Vagina (tissue), 2 donors: ENCODE measurements at regions not wholly inside any gene's neighbourhood (a gene's known extent, or its start where the extent isn't known, plus 50 kb on each side); places are given as distances from the start of the nearest gene placed in this dataset.

Experiments used
- DNase-seq, 2 donors: peaks; one replicate each; pipeline ENCODE4 v3.0.0-alpha.2; 2017; ENCODE audit errors: extremely low spot score in 2 of 2
- H3K27ac ChIP-seq: fragments of 200-600 bp; sonication (generic); one replicate; pipeline ENCODE4 v1.5.1; 2019
- H3K27me3 ChIP-seq: fragments of 200-600 bp; sonication (generic); one replicate; pipeline ENCODE4 v1.5.1; 2019
- H3K36me3 ChIP-seq, 2 donors: fragments of 200-600 bp; sonication (generic); one replicate each; pipeline ENCODE4 v1.5.1; 2017 to 2019
- H3K4me1 ChIP-seq: fragments of 200-600 bp; sonication (generic); one replicate; pipeline ENCODE4 v1.5.1; 2019
- H3K4me3 ChIP-seq, 2 donors: fragments of 200-600 bp; sonication (generic); 1 replicate in 1 of 2; 2 replicates in 1 of 2; pipeline ENCODE4 v1.5.1; 2016 to 2019
- H3K9me3 ChIP-seq: fragments of 200-600 bp; sonication (generic); one replicate; pipeline ENCODE4 v1.5.1; 2019
- POLR2A ChIP-seq, 2 donors: fragments of 450-650 bp; IDR thresholded peaks; one replicate each; pipeline ENCODE4 v1.6.1; 2017; ENCODE audit warnings: antibody characterized with exemption in 2 of 2, mild to moderate bottlenecking in 2 of 2, moderate library complexity in 2 of 2
- POLR2AphosphoS5 ChIP-seq, 2 donors: sonication (generic); formaldehyde crosslinking; IDR thresholded peaks; one replicate each; pipeline ENCODE4 v1.9.0; 2017; ENCODE audit warnings: antibody characterized with exemption in 2 of 2, mild to moderate bottlenecking in 2 of 2, low read depth in 1 of 2; ENCODE audit not compliant: insufficient read depth in 1 of 2
- intact Hi-C: fragments of 100-400 bp; cut with DNase I; formaldehyde crosslinking; loops from one replicate; pipeline ENCODE4 v1.15.1; 2023
- TF ChIP-seq, protein P1 (sequence below), 3 experiments: fragments of 450-650 bp in 2 of 3; fragments of 200-600 bp in 1 of 3; sonication (generic) in 1 of 3; IDR thresholded peaks; one replicate each; pipeline ENCODE4 v1.5.1; 2017 to 2019; ENCODE audit warnings: antibody characterized with exemption in 3 of 3, mild to moderate bottlenecking in 2 of 3, moderate library complexity in 2 of 3

GRCh38 chr3:151999936-152000335, 126.5 kb downstream of the SUCNR1 start:
- no peak for TF ChIP-seq POLR2AphosphoS5 (IDR thresholded peaks at IDR 0.05; ENCODE audit: insufficient read depth in 1 of 2, low read depth in 1 of 2)
- TF ChIP-seq, protein P1, sequence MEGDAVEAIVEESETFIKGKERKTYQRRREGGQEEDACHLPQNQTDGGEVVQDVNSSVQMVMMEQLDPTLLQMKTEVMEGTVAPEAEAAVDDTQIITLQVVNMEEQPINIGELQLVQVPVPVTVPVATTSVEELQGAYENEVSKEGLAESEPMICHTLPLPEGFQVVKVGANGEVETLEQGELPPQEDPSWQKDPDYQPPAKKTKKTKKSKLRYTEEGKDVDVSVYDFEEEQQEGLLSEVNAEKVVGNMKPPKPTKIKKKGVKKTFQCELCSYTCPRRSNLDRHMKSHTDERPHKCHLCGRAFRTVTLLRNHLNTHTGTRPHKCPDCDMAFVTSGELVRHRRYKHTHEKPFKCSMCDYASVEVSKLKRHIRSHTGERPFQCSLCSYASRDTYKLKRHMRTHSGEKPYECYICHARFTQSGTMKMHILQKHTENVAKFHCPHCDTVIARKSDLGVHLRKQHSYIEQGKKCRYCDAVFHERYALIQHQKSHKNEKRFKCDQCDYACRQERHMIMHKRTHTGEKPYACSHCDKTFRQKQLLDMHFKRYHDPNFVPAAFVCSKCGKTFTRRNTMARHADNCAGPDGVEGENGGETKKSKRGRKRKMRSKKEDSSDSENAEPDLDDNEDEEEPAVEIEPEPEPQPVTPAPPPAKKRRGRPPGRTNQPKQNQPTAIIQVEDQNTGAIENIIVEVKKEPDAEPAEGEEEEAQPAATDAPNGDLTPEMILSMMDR (IDR thresholded peaks at IDR 0.05), result no peak
- TF ChIP-seq POLR2A (IDR thresholded peaks at IDR 0.05), result no peak
- no peak for DNase-seq
- no peak overlapping the region for H3K4me3 ChIP-seq
- H3K27me3 ChIP-seq, result no peaks in the 10 kb centered on the region
- H3K27ac ChIP-seq, result no peak overlapping the region
- intact Hi-C loops, result no loop called here
- no peaks in the 10 kb centered on the region for H3K36me3 ChIP-seq
- H3K9me3 ChIP-seq, result no peaks in the 10 kb centered on the region
- no peaks in the 10 kb centered on the region for H3K4me1 ChIP-seq

DNA sequence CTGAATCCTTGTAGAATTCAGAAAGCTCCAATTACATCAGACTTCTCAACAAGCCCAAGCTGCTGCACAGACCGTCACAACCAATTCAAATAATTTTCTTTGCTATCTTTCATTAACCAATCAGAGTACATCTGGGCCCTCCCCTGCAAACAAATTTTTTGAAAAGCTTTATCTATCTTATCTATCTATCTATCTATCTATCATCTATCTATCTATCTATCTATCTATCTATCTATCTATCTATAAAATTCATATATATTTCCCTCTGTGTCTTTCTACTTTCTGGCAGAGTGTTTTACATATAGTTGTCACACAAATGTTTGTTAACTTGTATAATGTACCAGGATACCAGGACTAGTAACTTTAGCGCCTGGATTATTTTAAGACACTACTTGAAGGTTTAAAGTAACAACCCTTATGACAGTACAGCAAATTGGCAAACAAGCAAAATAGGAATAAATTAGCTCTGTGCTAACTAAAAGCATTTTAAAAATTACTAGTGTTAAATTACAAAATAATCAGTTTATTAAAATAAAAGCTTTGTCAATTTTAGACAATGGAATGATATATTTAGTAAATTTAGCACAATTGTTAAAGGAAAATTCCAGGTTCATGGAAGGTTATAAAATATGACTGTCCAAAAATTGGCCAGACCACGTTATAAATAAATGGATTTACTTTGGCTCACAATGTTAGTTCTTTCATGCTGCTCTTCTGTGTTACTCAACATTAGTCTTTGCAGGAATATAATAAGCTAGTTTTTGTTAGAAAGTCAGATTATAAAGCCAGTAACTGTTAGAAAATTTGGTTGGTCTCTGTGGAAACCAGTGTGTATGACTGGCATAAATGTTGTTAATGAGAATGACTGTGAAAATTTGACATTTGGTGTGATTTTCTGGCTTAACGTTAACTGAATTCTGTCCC, 138.6 kb downstream of the SUCNR1 start:
- Histone ChIP-seq H3K4me1 (no peaks in the 10 kb centered on the region), H3K9me3 (no peaks in the 10 kb centered on the region), H3K27me3 (no peaks in the 10 kb centered on the region), H3K27ac (no peak overlapping the region), H3K4me3 (no peak overlapping the region), H3K36me3 (no peaks in the 10 kb centered on the region)
- intact Hi-C loops, result no loop called here
- TF ChIP-seq POLR2A (IDR thresholded peaks at IDR 0.05) (no peak), POLR2AphosphoS5 (IDR thresholded peaks at IDR 0.05; ENCODE audit: insufficient read depth in 1 of 2, low read depth in 1 of 2) (no peak)
- TF ChIP-seq, protein P1 (IDR thresholded peaks at IDR 0.05), result no peak
- DNase-seq, result no peak

DNA sequence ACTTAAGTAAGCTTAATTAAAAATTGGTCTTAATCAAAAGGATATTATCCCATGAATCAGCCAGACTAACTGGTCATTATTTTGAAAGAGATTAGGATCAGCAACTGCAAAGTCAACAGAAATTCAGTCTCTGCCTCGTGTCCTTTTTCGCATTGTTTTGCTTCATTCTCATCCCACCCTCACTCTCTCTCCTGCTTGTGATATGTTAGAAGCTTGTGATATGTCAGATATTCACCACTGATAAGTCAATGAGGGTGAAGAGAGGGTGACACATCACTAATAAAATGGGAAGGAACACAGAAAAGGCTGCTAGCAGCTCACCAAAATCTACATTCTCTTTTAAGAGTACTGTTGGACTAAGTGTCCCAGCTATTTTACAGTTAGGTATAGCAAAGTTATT, 146.1 kb downstream of the SUCNR1 start:
- no peaks in the 10 kb centered on the region for H3K27me3 ChIP-seq

GRCh38 chr3:152021951-152022461, 148.6 kb downstream of the SUCNR1 start:
- Histone ChIP-seq H3K27ac (no peak overlapping the region), H3K9me3 (no peaks in the 10 kb centered on the region), H3K27me3 (no peaks in the 10 kb centered on the region), H3K36me3 (no peaks in the 10 kb centered on the region), H3K4me3 (no peak overlapping the region), H3K4me1 (peaks cover 5% of the 10 kb centered on the region)
- intact Hi-C loops, result no loop called here
- TF ChIP-seq, protein P1 (IDR thresholded peaks at IDR 0.05), result no peak
- TF ChIP-seq POLR2AphosphoS5 (IDR thresholded peaks at IDR 0.05; ENCODE audit: insufficient read depth in 1 of 2, low read depth in 1 of 2), result peak in 1 of 2 donors; percentile 26
- no peak for DNase-seq

More for the DNA sequence above, 146.1 kb downstream of the SUCNR1 start:
- no peak for DNase-seq
- Histone ChIP-seq H3K27ac (no peak overlapping the region), H3K4me3 (no peak overlapping the region), H3K36me3 (no peaks in the 10 kb centered on the region), H3K4me1 (peaks cover 5% of the 10 kb centered on the region), H3K9me3 (no peaks in the 10 kb centered on the region)
- TF ChIP-seq, protein P1 (IDR thresholded peaks at IDR 0.05), result no peak
- TF ChIP-seq POLR2A (IDR thresholded peaks at IDR 0.05) (no peak), POLR2AphosphoS5 (IDR thresholded peaks at IDR 0.05; ENCODE audit: insufficient read depth in 1 of 2, low read depth in 1 of 2) (no peak)
- intact Hi-C loops, result no loop called here

DNA sequence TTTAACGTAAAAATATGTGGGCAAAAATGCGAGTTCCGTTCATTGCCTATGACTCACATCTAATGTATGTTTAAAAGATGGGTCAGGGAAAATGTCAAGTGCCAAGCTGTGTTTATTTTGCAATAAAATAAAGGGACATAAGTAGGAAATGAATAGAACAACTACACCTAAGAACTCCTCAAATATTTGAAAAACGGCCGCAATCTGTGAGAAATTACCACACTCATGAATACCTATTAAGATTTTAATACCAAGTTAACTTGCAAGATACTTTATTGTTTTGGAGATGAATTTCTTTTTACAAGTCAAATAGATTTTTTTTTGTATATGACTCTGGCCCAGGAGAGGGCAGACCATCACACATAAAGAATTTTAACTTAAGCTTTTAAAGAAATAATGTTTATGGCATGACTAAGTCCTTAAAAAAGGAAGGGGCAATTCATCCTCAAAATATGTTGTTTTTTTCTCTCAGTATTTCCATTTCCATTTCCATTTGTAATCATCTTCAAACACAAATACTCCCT, 152.7 kb downstream of the SUCNR1 start:
- no peak overlapping the region for H3K4me3 ChIP-seq

More for the DNA sequence above, 152.7 kb downstream of the SUCNR1 start:
- H3K36me3 ChIP-seq, result no peaks in the 10 kb centered on the region
- peaks cover 5% of the 10 kb centered on the region for H3K4me1 ChIP-seq
- intact Hi-C loops, result no loop called here
- DNase-seq, result no peak
- H3K27me3 ChIP-seq, result no peaks in the 10 kb centered on the region
- no peak overlapping the region for H3K27ac ChIP-seq
- TF ChIP-seq, protein P1 (IDR thresholded peaks at IDR 0.05), result no peak
- no peak for TF ChIP-seq POLR2A (IDR thresholded peaks at IDR 0.05)
- no peak for TF ChIP-seq POLR2AphosphoS5 (IDR thresholded peaks at IDR 0.05; ENCODE audit: insufficient read depth in 1 of 2, low read depth in 1 of 2)
- no peaks in the 10 kb centered on the region for H3K9me3 ChIP-seq
